ENCODE measurements at regions not wholly inside any gene's neighbourhood (a gene's known extent, or its start where the extent isn't known, plus 50 kb on each side); places are given as distances from the start of the nearest gene placed in this dataset.

GRCh38 chr4:35697210-35697736 lies 547.0 kb downstream of the ARAP2 start:
- no peak for DNase-seq (ENCODE audit: extremely low read depth, low read depth)
- TF ChIP-seq, protein P1, sequence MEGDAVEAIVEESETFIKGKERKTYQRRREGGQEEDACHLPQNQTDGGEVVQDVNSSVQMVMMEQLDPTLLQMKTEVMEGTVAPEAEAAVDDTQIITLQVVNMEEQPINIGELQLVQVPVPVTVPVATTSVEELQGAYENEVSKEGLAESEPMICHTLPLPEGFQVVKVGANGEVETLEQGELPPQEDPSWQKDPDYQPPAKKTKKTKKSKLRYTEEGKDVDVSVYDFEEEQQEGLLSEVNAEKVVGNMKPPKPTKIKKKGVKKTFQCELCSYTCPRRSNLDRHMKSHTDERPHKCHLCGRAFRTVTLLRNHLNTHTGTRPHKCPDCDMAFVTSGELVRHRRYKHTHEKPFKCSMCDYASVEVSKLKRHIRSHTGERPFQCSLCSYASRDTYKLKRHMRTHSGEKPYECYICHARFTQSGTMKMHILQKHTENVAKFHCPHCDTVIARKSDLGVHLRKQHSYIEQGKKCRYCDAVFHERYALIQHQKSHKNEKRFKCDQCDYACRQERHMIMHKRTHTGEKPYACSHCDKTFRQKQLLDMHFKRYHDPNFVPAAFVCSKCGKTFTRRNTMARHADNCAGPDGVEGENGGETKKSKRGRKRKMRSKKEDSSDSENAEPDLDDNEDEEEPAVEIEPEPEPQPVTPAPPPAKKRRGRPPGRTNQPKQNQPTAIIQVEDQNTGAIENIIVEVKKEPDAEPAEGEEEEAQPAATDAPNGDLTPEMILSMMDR (IDR thresholded peaks at IDR 0.05; ENCODE audit: low read depth, low read length) = no peak

GRCh38 chr4:35700663-35701062 lies 543.7 kb downstream of the ARAP2 start:
- TF ChIP-seq, protein P1 (IDR thresholded peaks at IDR 0.05; ENCODE audit: low read depth, low read length) = no peak
- DNase-seq (ENCODE audit: extremely low read depth, low read depth) = no peak

GRCh38 chr4:35709080-35709479 lies 535.2 kb downstream of the ARAP2 start:
- no peak for DNase-seq (ENCODE audit: extremely low read depth, low read depth)
- TF ChIP-seq, protein P1 (IDR thresholded peaks at IDR 0.05; ENCODE audit: low read depth, low read length) = no peak

DNA sequence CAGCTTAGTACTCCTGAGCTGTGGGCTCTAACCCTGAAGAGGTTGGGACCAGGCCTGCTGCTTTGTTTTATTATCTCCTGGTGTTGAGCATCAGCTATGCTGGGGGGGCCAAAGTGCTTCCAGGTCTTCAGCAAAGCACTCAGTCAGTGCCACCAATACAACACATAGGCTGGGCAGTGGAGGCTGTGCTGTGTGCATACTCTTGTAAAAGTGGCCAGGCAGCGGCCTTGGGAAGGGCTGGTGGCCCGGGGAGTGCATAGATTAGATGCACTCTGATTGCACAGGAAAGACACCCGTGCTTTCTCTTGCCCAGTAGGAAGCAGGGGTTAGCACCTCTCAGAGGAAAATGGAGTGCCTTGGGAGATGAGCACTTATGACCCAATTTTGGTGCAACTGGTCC lies 534.0 kb downstream of the ARAP2 start:
- TF ChIP-seq, protein P1 (IDR thresholded peaks at IDR 0.05; ENCODE audit: low read depth, low read length) = no peak
- no peak for DNase-seq (ENCODE audit: extremely low read depth, low read depth)

GRCh38 chr4:35711127-35711526 lies 533.2 kb downstream of the ARAP2 start:
- TF ChIP-seq, protein P1 (IDR thresholded peaks at IDR 0.05; ENCODE audit: low read depth, low read length) = no peak
- no peak for DNase-seq (ENCODE audit: extremely low read depth, low read depth)

DNA sequence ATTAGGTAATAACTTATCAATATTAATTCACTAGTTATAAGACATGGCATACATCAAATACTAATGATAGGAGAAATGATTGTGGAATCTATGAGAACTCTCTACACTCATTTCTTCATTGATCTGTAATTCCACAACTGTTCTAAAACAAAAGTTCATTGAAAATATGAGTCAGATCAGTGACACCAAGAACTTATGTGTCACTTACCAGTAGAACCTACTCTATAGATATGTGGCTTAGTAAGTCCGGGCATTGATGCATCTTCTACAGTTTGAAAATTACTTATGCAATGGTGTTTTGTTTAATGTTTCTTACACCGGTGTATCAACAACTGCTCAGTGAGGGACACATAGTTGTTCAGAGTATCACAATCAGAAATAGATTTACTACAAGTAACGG lies 520.3 kb downstream of the ARAP2 start:
- no peak for DNase-seq (ENCODE audit: extremely low read depth, low read depth)
- TF ChIP-seq, protein P1 (IDR thresholded peaks at IDR 0.05; ENCODE audit: low read depth, low read length) = no peak

- TF ChIP-seq, protein P1 (IDR thresholded peaks at IDR 0.05; ENCODE audit: low read depth, low read length) = no peak
- no peak for DNase-seq (ENCODE audit: extremely low read depth, low read depth)
These were observed 519.2 kb downstream of the ARAP2 start for GRCh38 chr4:35725131-35725530.
